HG03039 (cell line): ENCODE measurements at regions not wholly inside any gene's neighbourhood (a gene's known extent, or its start where the extent isn't known, plus 50 kb on each side); places are given as distances from the start of the nearest gene placed in this dataset.
"Not testable (repeated sequence)": the region's sequence is repeated elsewhere in the genome, so short reads cannot be mapped to it uniquely, and the experiment has no call there.

Experiments
- ATAC-seq: cut with Tn5 transposase; IDR thresholded peaks from one replicate; pipeline ENCODE4 v1.9.1; 2021; ENCODE audit warnings: mild to moderate bottlenecking, moderate library complexity; ENCODE audit not compliant: unreplicated experiment

DNA sequence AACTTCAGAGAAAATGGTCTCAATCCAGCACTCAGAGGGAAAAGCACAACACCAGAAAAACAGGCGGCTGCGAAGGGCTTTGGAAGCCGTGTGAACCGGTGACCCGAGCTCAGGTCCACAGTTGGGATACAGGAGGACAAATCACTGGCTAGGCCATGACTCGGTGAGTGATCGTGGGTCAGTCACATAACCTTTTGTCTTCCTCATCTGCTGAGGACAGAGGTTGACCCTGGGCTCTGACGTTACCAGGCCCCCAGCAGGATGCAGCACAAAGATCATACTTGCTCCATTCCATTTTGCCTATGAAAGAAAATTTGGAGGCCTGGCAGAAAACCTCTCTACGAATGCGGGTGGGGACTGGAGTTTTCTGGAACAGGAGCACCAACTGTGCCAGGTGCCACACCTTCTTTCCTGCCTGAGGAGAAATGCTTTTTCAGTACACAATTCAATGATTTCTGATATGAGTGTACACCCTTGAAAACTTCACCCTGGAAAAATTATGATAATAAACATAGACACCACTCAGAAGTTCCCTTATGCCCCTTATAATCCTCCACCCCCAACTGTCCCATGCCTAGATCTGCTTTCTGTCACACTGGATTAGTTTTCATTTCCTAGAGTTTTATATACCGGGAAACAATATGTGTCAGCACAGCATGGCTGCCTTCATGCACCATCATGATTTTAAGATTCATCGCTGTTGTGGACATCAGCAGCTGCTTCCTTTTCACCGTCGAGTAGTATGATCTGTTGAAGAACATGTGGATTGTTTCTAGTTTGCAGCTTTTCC, 85.3 kb upstream of the RALGAPA2 start:
- no peak for ATAC-seq

DNA sequence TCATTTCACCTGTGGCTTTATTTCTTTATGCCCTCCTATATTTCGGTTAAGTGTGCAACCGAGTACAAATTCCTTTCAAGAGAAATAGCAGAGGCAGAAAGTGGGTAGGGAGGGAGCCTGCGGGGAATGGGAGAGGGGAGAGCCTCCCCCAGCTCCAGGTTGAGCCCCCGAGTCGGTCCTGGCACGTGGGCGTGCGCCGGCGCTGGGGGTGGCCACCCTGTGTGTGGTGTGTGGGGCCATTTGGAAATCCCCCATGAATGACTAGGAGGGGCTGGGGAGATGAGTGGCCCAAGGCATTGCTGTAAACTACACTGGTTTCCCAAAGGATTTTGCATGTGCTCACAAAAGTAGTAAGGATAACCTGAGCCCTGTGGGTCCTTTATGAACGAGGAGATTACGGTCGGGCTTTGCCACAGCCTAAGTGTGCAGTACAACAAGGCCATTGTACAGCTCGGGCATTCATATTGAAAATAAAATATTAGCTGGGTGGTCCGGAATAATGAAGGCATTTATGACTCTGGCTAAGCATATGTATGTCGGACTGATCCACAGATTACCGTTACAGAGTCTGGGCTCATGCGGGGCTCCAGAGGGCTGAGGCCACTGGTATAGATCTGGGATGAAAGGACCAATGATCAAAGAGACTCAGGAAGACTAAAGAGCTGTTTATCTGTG, 84.5 kb upstream of the RALGAPA2 start:
- ATAC-seq, result no peak

DNA sequence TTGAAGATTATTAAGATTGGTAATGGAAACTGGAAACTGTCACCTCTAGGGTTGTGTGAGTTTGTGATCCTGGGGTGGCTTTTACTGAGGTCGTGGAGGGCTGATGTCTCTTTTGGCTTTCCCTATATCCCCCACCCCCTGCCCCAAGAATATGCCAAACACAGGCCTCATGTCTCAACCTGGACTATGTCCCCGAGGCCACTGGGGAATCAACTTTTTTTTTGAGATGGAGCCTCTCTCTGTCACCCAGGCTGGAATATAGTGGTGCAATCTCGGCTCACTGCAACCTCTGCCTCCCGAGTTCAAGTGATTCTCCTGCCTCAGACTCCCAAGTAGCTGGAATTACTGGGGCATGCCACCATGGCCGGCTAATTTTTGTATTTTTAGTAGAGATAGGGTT, 83.3 kb upstream of the RALGAPA2 start:
- ATAC-seq, result no peak

- ATAC-seq, result no peak
Measured at GRCh38 chr20:20795119-20795518, 82.7 kb upstream of the RALGAPA2 start.

- no peak for ATAC-seq
Measured at GRCh38 chr20:20793591-20793990, 81.1 kb upstream of the RALGAPA2 start.

DNA sequence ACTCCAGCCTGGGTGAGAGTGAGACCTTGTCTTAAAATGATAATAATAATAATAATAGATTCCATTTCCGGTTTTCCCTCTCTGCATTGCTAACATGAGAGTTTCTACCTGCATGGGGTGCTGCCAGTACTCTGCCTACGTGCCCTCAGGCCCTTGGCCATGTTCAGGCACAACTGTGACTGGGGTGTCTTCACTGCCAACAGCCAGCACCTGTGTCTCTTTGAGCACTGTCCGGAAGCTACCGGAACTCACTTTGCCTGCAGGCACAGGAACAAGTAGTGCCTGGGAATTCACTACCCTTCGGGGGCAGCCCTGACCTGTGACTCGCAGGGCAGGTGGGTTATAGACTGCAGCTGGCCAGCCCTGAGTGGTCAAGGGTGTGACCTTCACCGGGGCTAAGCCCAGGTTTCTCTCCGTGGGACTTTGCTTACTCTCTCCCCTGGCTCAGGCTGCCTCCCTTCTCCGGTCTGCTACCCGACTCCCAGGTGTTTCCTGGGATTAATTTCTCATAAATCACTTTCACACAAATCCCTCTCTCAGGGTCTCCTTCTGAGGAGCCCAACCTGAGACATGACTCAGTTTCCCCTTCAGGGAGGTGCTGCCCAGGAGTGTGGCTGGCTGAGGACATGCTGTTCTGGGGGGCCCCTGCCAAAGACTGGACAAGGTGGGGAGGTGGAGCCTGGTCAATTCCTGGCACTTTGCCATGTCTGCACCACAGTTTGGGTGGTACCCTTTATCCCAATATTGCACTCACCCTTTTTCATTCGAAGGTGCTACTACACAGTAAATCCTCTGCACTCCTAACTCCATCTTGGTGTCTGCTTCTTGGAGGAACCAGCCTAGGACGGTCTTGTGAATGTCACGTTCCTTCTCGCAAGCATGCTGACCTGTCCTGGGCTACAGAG, 79.5 kb upstream of the RALGAPA2 start:
- no peak for ATAC-seq

DNA sequence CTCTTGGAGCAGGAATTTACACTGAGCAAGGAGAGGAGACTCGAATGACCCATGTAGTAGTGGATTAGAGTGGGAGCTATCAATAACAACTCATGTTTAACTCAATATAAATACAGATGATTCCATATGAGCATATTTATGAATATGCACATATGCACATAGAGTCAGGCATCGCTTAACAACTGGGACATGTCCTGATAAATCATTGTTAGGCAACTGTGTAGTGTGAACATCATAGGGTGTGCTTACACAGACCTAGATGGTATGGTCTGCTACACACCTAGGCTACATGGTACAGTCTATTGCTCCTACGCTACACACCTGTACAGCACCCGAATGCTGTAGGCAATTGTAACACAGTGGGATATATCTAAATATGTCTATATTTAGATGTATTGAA, 75.9 kb upstream of the RALGAPA2 start:
- ATAC-seq, result no peak

DNA sequence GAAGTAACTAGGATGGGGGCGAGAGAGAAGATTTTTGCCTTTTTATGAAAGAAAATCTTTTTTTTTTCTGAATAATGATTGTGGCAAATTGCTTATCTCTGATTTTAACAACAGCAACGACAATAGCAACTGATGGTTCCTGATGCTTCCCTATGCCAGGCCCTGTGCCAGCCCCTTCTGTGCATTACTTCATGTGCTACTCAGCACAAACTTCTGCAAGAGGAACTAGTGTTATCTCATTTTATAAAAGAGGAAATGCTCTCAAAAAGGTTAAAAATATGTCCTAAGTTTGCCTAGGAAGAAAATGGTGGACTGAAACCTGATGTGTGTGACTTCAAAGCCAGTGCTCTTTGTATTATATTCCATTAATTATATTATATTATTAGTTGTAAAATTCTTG, 74.0 kb upstream of the RALGAPA2 start:
- no peak for ATAC-seq

DNA sequence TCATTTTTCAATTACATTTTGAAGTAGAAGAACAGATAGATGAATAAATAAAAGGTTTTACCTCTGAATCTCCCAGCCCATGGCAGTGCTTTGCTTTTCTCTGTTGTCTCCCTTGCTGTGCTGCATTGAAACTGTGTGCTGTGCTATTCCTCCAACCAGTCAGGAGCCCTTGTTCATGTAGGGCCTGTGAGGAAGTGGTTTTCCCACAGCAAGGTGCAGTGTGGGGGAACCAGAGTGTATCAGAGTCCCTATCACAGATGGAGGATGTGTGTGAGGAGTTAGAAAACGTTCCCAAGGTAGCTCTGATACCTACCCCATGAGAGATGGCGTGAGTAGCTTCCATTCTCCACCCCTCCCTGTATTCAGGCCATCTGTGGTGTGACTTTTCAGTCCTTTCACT, 72.8 kb upstream of the RALGAPA2 start:
- no peak for ATAC-seq

DNA sequence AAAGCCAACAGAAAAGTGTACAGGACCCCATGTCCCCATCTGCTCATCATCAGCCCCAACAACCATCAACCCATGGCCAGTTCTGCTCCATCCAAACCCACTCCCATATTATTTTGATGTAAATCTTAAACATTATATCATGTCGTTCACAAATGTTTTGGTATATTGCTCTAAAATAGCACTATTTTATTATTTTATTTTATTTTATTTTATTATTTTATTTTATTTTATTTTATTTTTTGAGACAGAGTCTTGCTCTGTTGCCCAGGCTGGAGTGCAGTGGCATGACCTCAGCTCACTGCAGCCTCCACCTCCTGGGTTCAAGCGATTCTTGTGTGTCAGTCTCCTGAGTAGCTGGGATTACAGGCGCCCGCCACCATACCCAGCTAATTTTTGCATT, 72.0 kb upstream of the RALGAPA2 start:
- ATAC-seq, result not testable (repeated sequence)

GRCh38 chr20:20783450-20783849, 71.0 kb upstream of the RALGAPA2 start:
- no peak for ATAC-seq

GRCh38 chr20:20782755-20783154, 70.3 kb upstream of the RALGAPA2 start:
- no peak for ATAC-seq

GRCh38 chr20:20782231-20782630, 69.8 kb upstream of the RALGAPA2 start:
- ATAC-seq, result no peak

- ATAC-seq, result no peak
Measured at GRCh38 chr20:20781029-20781428, 68.6 kb upstream of the RALGAPA2 start.

DNA sequence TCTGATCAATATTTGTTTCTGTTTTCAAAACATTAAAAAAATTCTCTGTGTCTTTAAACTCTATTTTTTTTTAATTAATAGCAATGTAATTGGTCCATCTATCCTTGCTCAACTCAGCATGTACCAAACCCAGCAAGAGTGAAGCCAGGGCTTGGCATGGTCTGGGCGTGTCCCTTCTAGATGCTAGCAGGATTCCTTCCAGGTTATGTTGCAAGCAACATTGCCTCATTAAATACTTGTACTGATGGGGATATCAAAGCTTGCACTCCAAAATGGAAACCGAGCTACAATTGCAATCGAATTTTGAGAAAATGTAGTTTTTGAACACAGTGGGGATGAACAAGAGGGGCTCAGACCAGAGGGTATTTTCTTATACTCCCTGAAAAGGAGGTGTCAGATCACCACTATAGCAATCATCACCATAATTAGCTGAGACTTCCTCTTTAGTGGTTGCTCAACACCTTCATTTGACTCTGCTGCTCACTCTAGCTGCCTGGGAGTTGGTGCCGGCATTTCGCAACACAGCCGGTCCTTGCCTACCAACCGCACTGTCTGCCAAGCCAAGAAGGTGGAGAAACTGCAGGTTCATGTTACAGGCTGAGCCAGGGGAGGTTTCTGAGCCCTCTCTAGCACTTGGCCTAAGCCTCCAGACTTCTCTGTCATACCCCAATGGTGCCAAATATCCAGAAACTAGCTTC, 67.8 kb upstream of the RALGAPA2 start:
- ATAC-seq, result no peak

GRCh38 chr20:20778676-20779075, 66.2 kb upstream of the RALGAPA2 start:
- ATAC-seq, result no peak

DNA sequence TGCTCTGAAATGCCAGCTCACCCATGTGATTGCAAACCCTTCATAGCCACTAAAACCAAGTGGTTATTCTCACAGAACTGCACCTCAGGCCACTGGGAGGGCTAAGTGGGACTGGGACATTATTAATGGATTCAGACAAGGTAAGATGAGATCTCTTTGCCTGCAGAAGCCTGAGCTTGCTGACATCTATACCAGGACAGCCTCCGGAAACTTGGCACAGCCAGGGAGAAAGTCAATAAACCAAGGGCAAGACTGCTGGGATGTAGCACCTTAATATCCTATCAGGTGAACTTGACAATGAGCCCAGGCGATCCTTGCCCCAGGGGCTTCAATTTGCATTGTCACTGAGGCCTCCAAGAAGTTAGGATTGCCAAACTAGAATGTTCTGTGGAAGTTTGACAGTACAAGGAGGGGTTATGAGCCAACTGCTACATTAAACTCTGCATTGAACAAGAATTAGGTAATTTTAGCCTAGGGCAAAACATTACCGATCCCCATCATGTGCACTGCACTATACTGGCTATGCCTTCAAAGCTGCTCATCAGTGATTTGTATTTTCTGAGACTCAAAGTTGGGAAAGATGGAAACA, 60.1 kb upstream of the RALGAPA2 start:
- ATAC-seq, result no peak

- no peak for ATAC-seq
Measured at GRCh38 chr20:20768202-20768815, 55.9 kb upstream of the RALGAPA2 start.

DNA sequence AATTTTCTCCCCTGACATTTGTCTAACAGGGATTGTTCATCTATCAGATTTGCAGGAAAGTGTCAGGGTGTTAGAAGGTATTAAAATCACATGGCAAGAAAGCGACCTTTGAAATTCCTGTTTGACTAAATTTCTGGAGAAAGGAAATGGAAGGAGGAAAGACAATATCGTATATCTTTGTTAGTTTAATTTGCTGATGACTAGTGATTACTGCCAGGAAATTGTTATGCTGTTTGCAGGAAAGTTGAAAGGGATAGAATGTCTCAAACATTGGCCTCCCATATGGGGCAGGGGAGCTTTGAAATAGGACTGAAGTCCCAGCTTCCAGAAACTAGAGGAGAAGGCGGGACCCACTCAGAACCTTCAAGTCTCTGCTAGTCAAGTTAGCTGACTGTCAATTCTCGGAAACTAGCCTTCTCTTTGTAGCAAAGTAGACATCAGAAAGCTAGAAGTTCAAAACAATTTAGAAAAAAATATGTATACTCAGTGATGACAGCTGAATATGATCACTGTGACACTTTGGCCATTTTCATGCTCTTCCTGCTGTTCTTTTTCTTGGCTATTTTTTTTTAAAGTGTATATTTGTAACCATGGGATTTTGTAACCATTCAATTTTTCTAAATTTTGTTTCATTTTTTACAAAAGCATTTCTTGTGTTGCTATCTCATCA, 53.4 kb upstream of the RALGAPA2 start:
- ATAC-seq, result no peak

DNA sequence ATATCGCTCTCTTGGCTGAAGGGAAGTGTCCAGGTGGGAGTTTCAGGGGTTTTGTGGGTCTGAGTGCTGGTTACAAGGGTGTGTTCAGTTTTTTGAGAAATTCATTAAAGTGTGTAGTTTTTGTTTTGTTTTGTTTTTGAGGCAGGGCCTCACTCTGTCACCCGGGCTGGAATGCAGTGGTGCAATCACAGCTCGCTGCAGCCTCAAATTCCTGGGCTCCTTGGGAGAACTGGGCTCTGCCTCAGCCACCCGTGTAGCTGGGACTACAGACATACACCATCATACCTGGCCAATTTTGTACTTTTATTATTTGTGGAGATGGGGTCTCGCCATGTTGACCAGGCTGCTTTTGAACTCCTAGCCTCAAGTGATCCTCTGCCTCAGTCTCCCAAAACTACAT, 51.2 kb upstream of the RALGAPA2 start:
- no peak for ATAC-seq
